Transverse colon (tissue), 4 donors: ENCODE measurements at regions not wholly inside any gene's neighbourhood (a gene's known extent, or its start where the extent isn't known, plus 50 kb on each side); places are given as distances from the start of the nearest gene placed in this dataset.

Experiments
- DNase-seq: peaks from one replicate; pipeline ENCODE4 v3.0.0-alpha.2; 2019
- H3K27ac ChIP-seq, 4 donors: fragments of 200-600 bp; sonication (generic); 2 replicates each; pipeline ENCODE4 v1.5.1; 2016 to 2018; ENCODE audit warnings: inconsistent platforms in 4 of 4
- H3K27me3 ChIP-seq: fragments of 200-600 bp; sonication (generic); 2 replicates; pipeline ENCODE4 v1.5.1; 2017; ENCODE audit warnings: inconsistent platforms
- H3K36me3 ChIP-seq, 4 donors: fragments of 200-600 bp; sonication (generic); 2 replicates each; pipeline ENCODE4 v1.5.1; 2017 to 2019; ENCODE audit warnings: inconsistent platforms in 4 of 4
- H3K4me1 ChIP-seq, 4 donors: fragments of 200-600 bp; sonication (generic); 2 replicates each; pipeline ENCODE4 v1.5.1; 2017 to 2020; ENCODE audit warnings: inconsistent platforms in 4 of 4
- H3K4me3 ChIP-seq, 4 donors: fragments of 200-600 bp; sonication (generic); 1 replicate in 1 of 4; 2 replicates in 3 of 4; pipeline versions ENCODE4 v1.5.1 to v1.6.1; 2017 to 2019; ENCODE audit warnings: inconsistent platforms in 4 of 4
- H3K9me3 ChIP-seq, 2 donors: fragments of 200-600 bp; sonication (generic); 2 replicates each; pipeline ENCODE4 v1.5.1; 2017 to 2019; ENCODE audit warnings: inconsistent platforms in 2 of 2
- CTCF ChIP-seq, 5 experiments: fragments of 200-600 bp in 3 of 5; fragments of 450-650 bp in 2 of 5; sonication (generic) in 3 of 5; IDR thresholded peaks; 1 replicate in 2 of 5; 2 replicates in 3 of 5; pipeline ENCODE4 v1.5.1; 2016 to 2017; ENCODE audit warnings: antibody characterized with exemption in 5 of 5, inconsistent platforms in 3 of 5, mild to moderate bottlenecking in 2 of 5, moderate library complexity in 1 of 5
- EP300 ChIP-seq: sonication (generic); formaldehyde crosslinking; IDR thresholded peaks from one replicate; pipeline ENCODE4 v1.6.1; 2017; ENCODE audit warnings: antibody characterized with exemption, low read depth
- POLR2A ChIP-seq: fragments of 450-650 bp; IDR thresholded peaks from one replicate; pipeline ENCODE4 v1.6.1; 2016; ENCODE audit warnings: antibody characterized with exemption, mild to moderate bottlenecking, moderate library complexity
- POLR2AphosphoS5 ChIP-seq, 3 donors: sonication (generic); formaldehyde crosslinking; IDR thresholded peaks; one replicate each; pipeline ENCODE4 v1.6.1; 2016; ENCODE audit warnings: antibody characterized with exemption in 3 of 3
- WGBS, 2 donors: methylation state at CpG; one replicate each; pipeline ENCODE4 v1.1.5; 2018; ENCODE audit warnings: low coverage in 1 of 2; 5-methylcytosine and 5-hydroxymethylcytosine counted together
- in situ Hi-C, 4 donors: fragments of 200-750 bp; cut with MboI; loops; one replicate each; pipeline versions ENCODE4 v1.15.0 to v1.15.1; 2017; ENCODE audit warnings: low sequenced_read_pairs in 3 of 4, low pct_ligation_motif_present in 1 of 4, low pct_unique_long_range_greater_than_20kb in 1 of 4
- intact Hi-C: fragments of 100-400 bp; cut with DNase I; formaldehyde crosslinking; loops from one replicate; pipeline ENCODE4 v1.15.1; 2023; ENCODE audit warnings: low total_unique reads

DNA sequence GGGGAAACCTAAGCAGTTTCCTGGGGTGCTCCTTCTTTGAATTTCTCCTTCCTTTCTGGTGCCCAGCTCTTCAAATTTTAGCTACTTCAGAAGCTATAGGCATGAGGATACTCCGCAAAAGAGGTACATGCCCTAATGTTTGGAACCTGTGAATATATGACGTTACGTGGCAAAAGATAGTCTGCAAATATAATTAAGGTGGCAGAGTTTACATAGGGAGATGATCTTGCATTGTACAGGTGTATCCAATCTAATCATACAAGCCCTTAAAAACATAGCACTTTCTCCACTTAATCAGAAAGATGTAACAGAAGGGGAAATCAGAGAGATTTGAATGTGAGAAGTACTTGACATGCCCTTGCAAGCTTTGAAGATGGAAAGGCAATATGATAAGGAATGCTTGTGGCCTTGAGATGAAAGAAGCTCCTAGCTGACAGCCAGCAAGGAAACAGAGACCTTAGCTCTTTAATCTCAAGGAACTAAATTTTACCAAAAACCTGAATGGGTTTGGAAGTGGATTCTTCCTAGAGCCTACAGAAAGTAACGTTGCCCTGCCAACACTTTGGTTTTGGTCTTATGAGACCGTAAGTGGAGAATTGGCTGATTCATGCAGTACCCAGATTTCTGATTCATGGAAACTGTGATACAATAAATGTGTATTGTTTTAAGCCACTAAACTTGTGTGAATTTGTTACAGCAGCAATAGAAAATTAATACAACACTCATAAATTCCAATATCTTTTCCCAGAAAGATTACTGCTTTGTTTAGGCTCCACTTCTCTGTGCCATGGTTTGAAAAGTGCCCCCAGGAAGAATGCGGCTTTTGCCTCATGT is 268.4 kb downstream of the FAM170A start:
- DNase-seq: no peak
- WGBS, 2 donors: 63 to 65% methylated on average over 6 of the region's 6 CpGs
- intact Hi-C loops (no loop called here), in situ Hi-C loops (no loop called here)
- Histone ChIP-seq H3K27me3 (no peaks in the 10 kb centered on the region), H3K27ac (no peak overlapping the region), H3K9me3 (no peaks in the 10 kb centered on the region), H3K36me3 (no peaks in the 10 kb centered on the region), H3K4me3 (no peak overlapping the region), H3K4me1 (peaks cover 0 to 15% (median 0%) of the 10 kb centered on the region in 4 donors)
- TF ChIP-seq POLR2A (no peak), POLR2AphosphoS5 (IDR thresholded peaks at IDR 0.05) (no peak), CTCF (IDR thresholded peaks at IDR 0.05) (no peak), EP300 (no peak)

DNA sequence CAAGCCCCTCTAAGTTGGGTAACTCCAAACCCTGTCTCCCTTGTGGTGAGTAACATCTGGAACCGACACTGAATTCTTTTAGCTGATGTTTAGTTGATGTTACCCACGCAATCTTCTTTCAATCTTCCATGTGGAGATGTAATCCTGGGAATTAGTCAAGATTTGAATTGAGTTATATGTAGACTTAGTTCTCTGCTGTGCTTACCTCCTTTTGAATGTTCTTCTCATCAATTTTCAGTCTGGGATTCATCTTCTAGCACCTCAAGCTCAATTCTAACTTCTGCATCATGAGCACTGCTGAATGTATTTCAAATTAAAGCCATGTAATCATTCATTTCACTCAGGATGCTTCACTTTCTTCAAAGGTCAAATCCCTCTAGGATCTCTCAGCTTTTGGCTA is 270.6 kb downstream of the FAM170A start:
- WGBS, 2 donors: 33 to 46% methylated on average over 2 of the region's 2 CpGs
- intact Hi-C loops (no loop called here), in situ Hi-C loops (no loop called here)
- TF ChIP-seq CTCF (IDR thresholded peaks at IDR 0.05) (no peak), POLR2AphosphoS5 (IDR thresholded peaks at IDR 0.05) (no peak), EP300 (no peak), POLR2A (no peak)
- Histone ChIP-seq H3K27me3 (no peaks in the 10 kb centered on the region), H3K9me3 (no peaks in the 10 kb centered on the region), H3K4me1 (peaks cover 0 to 15% (median 0%) of the 10 kb centered on the region in 4 donors), H3K27ac (no peak overlapping the region), H3K4me3 (no peak overlapping the region), H3K36me3 (no peaks in the 10 kb centered on the region)
- no peak for DNase-seq

- no peaks in the 10 kb centered on the region for H3K27me3 ChIP-seq
- H3K27ac ChIP-seq: no peak overlapping the region
- no peaks in the 10 kb centered on the region for H3K36me3 ChIP-seq
- no peak for TF ChIP-seq POLR2A
- H3K9me3 ChIP-seq: no peaks in the 10 kb centered on the region
- WGBS, 2 donors: 81 to 85% methylated on average over 2 of the region's 2 CpGs
- peaks cover 0 to 4% (median 0%) of the 10 kb centered on the region in 4 donors for H3K4me1 ChIP-seq
- DNase-seq: no peak
- H3K4me3 ChIP-seq: no peak overlapping the region
- in situ Hi-C loops: no loop called here
- intact Hi-C loops: no loop called here
Measured at GRCh38 chr5:119902593-119902992, 273.2 kb downstream of the FAM170A start.

GRCh38 chr5:119913425-119913824 is 284.1 kb downstream of the FAM170A start:
- no peak overlapping the region for H3K27ac ChIP-seq

More at GRCh38 chr5:119913425-119913824, 284.1 kb downstream of the FAM170A start:
- Histone ChIP-seq H3K36me3 (no peaks in the 10 kb centered on the region), H3K27me3 (no peaks in the 10 kb centered on the region), H3K4me3 (no peak overlapping the region), H3K4me1 (peaks cover 0 to 10% (median 3%) of the 10 kb centered on the region in 4 donors), H3K9me3 (no peaks in the 10 kb centered on the region)
- TF ChIP-seq CTCF (IDR thresholded peaks at IDR 0.05) (no peak), POLR2AphosphoS5 (IDR thresholded peaks at IDR 0.05) (no peak), EP300 (no peak), POLR2A (no peak)
- no peak for DNase-seq
- in situ Hi-C loops (no loop called here), intact Hi-C loops (no loop called here)
- WGBS, 2 donors: 45 to 60% methylated on average over 3 of the region's 3 CpGs
